ENCODE measurements at regions not wholly inside any gene's neighbourhood (a gene's known extent, or its start where the extent isn't known, plus 50 kb on each side); places are given as distances from the start of the nearest gene placed in this dataset.

DNA sequence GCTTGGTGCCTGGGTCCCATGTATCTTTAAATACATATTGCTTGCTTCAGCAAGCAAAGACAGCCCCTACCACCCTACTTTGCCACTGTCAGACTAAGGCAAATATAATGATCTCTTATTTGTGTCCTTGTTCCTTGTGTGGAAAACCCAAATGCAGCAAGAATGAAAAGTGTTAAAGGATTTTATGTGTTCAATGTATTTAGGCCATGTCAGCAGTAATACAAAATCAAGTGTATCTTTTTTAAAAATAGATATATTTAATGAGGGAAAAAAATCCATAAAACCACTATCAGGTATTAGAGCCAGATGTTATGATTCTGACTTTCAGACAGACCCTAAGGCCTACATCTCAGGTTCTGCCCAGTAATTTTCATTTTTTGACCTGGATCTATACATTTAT is 374.5 kb downstream of the SEC14L1 start:
- Histone ChIP-seq H3K4me3 (ENCODE audit: low read length) (no peak overlapping the region), H3K79me2 (ENCODE audit: low read length) (no peaks in the 10 kb centered on the region), H3K4me2 (ENCODE audit: low read length) (no peak overlapping the region), H3K9ac (ENCODE audit: low read length) (no peak overlapping the region), H3K27ac (ENCODE audit: low read length) (no peak overlapping the region), H3K36me3 (replicated peaks; ENCODE audit: low read depth, low read length) (no peaks in the 10 kb centered on the region), H3K27me3 (ENCODE audit: low read depth, low read length) (peaks cover 10% of the 10 kb centered on the region; the same call in 1 of the 2 replicates), H2AFZ (ENCODE audit: low read depth, low read length) (no peak overlapping the region), H3K9me3 (ENCODE audit: insufficient read depth, low read length) (peaks cover 3% of the 10 kb centered on the region; the same call in 1 of the 2 replicates), H4K20me1 (ENCODE audit: insufficient read depth, low read length) (no peaks in the 10 kb centered on the region), H3K4me1 (ENCODE audit: low read length) (no peaks in the 10 kb centered on the region)
- TF ChIP-seq CTCF (IDR thresholded peaks at IDR 0.05; ENCODE audit: low read depth, low read length): no peak
- TF ChIP-seq EZH2phosphoT487 (IDR thresholded peaks at IDR 0.05; ENCODE audit: low read depth): no peak

DNA sequence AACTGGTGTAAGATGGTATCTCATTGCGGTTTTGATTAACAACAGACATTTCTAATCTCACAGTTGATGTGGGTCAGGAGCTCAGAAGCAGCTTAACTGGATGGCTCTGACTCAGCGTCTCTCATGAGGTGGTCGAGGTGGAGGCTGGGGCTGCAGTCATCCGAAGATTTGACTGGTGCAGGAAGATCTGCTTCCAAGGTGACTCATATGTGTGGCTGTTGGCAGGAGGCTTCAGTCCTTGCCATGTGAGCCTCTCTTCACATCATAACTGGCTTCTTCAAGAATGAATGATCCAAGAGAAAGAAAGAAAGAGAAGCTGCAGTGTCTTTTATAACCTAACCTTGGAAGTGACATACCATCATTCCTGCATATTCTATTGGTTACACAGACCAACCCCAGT is 376.1 kb downstream of the SEC14L1 start:
- Histone ChIP-seq H3K79me2 (ENCODE audit: low read length) (no peaks in the 10 kb centered on the region), H3K9ac (ENCODE audit: low read length) (no peak overlapping the region), H3K27ac (ENCODE audit: low read length) (no peak overlapping the region), H3K4me3 (ENCODE audit: low read length) (no peak overlapping the region), H4K20me1 (ENCODE audit: insufficient read depth, low read length) (no peaks in the 10 kb centered on the region), H3K9me3 (ENCODE audit: insufficient read depth, low read length) (no peaks in the 10 kb centered on the region), H3K4me2 (ENCODE audit: low read length) (no peak overlapping the region), H3K27me3 (ENCODE audit: low read depth, low read length) (peaks cover 5% of the 10 kb centered on the region; the same call in 1 of the 2 replicates), H3K36me3 (replicated peaks; ENCODE audit: low read depth, low read length) (no peaks in the 10 kb centered on the region), H2AFZ (ENCODE audit: low read depth, low read length) (no peak overlapping the region), H3K4me1 (ENCODE audit: low read length) (no peaks in the 10 kb centered on the region)
- no peak for TF ChIP-seq EZH2phosphoT487 (IDR thresholded peaks at IDR 0.05; ENCODE audit: low read depth)
- no peak for TF ChIP-seq CTCF (IDR thresholded peaks at IDR 0.05; ENCODE audit: low read depth, low read length)

DNA sequence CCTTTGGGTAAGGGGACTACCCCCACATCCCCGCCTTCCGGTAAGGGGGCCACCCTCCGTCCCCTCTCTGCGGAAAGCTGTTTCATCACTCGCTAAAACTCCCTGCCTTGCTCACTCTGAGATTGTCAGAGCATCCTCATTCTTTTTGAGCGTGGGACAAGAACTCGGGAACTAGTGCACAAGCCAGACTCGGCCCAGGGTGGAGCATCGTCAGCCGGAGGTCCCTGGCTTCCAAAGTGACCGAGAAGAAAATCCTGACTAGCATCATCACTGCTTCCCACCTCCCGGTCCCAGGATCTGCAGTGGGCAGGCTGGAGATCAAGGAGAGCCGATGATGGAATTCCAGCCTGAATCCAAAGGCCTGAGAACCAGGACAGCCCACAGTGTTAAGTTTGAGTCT is 380.3 kb downstream of the SEC14L1 start:
- Histone ChIP-seq H3K27me3 (ENCODE audit: low read depth, low read length) (0 out of 2 replicates have a peak, but pooled peaks cover 4% of the 10 kb centered on the region), H3K27ac (ENCODE audit: low read length) (no peak overlapping the region), H3K36me3 (replicated peaks; ENCODE audit: low read depth, low read length) (no peaks in the 10 kb centered on the region), H3K9ac (ENCODE audit: low read length) (no peak overlapping the region), H2AFZ (ENCODE audit: low read depth, low read length) (no peak overlapping the region), H4K20me1 (ENCODE audit: insufficient read depth, low read length) (no peaks in the 10 kb centered on the region), H3K79me2 (ENCODE audit: low read length) (no peaks in the 10 kb centered on the region), H3K9me3 (ENCODE audit: insufficient read depth, low read length) (no peaks in the 10 kb centered on the region), H3K4me3 (ENCODE audit: low read length) (no peak overlapping the region), H3K4me1 (ENCODE audit: low read length) (no peaks in the 10 kb centered on the region), H3K4me2 (ENCODE audit: low read length) (no peak overlapping the region)
- TF ChIP-seq CTCF (IDR thresholded peaks at IDR 0.05; ENCODE audit: low read depth, low read length) (no peak), EZH2phosphoT487 (IDR thresholded peaks at IDR 0.05; ENCODE audit: low read depth) (no peak)

DNA sequence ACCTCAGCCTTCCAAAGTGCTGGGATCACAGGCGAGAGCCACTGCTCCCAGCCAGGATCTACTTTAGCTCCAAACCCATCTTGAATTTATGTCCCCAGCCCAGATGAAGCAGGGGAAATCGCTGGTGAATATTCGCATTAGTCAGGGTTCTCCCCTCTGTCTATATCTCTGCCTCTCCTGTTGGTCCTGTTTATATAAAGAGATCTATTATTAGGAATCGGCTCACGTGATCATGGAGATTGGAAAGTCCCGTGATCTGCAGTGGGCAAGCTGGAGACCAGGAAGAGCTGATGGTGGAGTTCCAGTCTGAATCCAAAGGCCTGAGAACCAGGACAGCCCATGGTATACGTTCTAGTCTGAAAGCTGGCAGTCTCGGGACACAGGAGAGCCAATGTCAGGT is 382.8 kb downstream of the SEC14L1 start:
- Histone ChIP-seq H3K9me3 (ENCODE audit: insufficient read depth, low read length) (no peaks in the 10 kb centered on the region), H3K27me3 (ENCODE audit: low read depth, low read length) (no peaks in the 10 kb centered on the region), H3K9ac (ENCODE audit: low read length) (no peak overlapping the region), H3K27ac (ENCODE audit: low read length) (no peak overlapping the region), H3K36me3 (replicated peaks; ENCODE audit: low read depth, low read length) (no peaks in the 10 kb centered on the region), H3K79me2 (ENCODE audit: low read length) (no peaks in the 10 kb centered on the region), H2AFZ (ENCODE audit: low read depth, low read length) (no peak overlapping the region), H4K20me1 (ENCODE audit: insufficient read depth, low read length) (no peaks in the 10 kb centered on the region), H3K4me1 (ENCODE audit: low read length) (no peaks in the 10 kb centered on the region), H3K4me3 (ENCODE audit: low read length) (no peak overlapping the region), H3K4me2 (ENCODE audit: low read length) (no peak overlapping the region)
- no peak for TF ChIP-seq CTCF (IDR thresholded peaks at IDR 0.05; ENCODE audit: low read depth, low read length)
- TF ChIP-seq EZH2phosphoT487 (IDR thresholded peaks at IDR 0.05; ENCODE audit: low read depth): no peak

Measured in OCI-LY3 (cell line).